ENCODE measurements at regions not wholly inside any gene's neighbourhood (a gene's known extent, or its start where the extent isn't known, plus 50 kb on each side); places are given as distances from the start of the nearest gene placed in this dataset.

DNA sequence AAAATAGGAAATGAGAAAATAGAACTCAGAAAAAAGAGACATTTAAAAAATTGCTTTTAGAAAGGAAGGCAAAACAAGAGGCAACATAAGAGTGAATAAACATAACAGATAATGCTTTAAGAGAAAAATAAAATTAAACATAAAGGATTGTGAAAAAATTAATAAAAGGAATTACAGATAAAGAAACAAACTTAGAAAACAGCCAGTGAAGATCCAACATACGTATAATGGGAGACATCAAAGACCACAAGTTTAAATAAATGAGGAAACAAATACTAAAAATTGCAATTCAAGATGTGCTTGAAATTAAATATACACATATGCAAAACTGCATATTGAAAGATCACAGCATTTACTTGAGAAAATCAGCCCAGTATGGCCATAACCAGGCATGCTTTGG lies 448.9 kb downstream of the NBAS start:
- Histone ChIP-seq H3K27ac (no peak overlapping the region), H3K9me3 (peaks cover 25% of the 10 kb centered on the region), H3K4me3 (no peak overlapping the region), H3K4me1 (no peaks in the 10 kb centered on the region), H3K27me3 (ENCODE audit: insufficient read depth in 3 of 3, low read length in 2 of 3) (no peaks in the 10 kb centered on the region), H3K36me3 (ENCODE audit: insufficient read depth in 1 of 2, low read depth in 1 of 2) (no peaks in the 10 kb centered on the region)
- 95 to 98% (median 97%) methylated on average over 1 of the region's 1 CpG for WGBS, 3 donors
- no peak for DNase-seq
- no peak for ATAC-seq
- intact Hi-C loops (cut with DNase I): no loop called here
- TF ChIP-seq, protein P1, sequence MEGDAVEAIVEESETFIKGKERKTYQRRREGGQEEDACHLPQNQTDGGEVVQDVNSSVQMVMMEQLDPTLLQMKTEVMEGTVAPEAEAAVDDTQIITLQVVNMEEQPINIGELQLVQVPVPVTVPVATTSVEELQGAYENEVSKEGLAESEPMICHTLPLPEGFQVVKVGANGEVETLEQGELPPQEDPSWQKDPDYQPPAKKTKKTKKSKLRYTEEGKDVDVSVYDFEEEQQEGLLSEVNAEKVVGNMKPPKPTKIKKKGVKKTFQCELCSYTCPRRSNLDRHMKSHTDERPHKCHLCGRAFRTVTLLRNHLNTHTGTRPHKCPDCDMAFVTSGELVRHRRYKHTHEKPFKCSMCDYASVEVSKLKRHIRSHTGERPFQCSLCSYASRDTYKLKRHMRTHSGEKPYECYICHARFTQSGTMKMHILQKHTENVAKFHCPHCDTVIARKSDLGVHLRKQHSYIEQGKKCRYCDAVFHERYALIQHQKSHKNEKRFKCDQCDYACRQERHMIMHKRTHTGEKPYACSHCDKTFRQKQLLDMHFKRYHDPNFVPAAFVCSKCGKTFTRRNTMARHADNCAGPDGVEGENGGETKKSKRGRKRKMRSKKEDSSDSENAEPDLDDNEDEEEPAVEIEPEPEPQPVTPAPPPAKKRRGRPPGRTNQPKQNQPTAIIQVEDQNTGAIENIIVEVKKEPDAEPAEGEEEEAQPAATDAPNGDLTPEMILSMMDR (IDR thresholded peaks at IDR 0.05): no peak

GRCh38 chr2:15115776-15116175 lies 445.4 kb downstream of the NBAS start:
- no peak overlapping the region for H3K4me3 ChIP-seq
- H3K36me3 ChIP-seq (ENCODE audit: insufficient read depth in 1 of 2, low read depth in 1 of 2): no peaks in the 10 kb centered on the region
- TF ChIP-seq, protein P1 (IDR thresholded peaks at IDR 0.05): no peak
- H3K9me3 ChIP-seq: peaks cover 25% of the 10 kb centered on the region
- no peaks in the 10 kb centered on the region for H3K27me3 ChIP-seq (ENCODE audit: insufficient read depth in 3 of 3, low read length in 2 of 3)
- no peak overlapping the region for H3K27ac ChIP-seq
- H3K4me1 ChIP-seq: no peaks in the 10 kb centered on the region
- DNase-seq: no peak
- ATAC-seq: no peak
- intact Hi-C loops (cut with DNase I): no loop called here

DNA sequence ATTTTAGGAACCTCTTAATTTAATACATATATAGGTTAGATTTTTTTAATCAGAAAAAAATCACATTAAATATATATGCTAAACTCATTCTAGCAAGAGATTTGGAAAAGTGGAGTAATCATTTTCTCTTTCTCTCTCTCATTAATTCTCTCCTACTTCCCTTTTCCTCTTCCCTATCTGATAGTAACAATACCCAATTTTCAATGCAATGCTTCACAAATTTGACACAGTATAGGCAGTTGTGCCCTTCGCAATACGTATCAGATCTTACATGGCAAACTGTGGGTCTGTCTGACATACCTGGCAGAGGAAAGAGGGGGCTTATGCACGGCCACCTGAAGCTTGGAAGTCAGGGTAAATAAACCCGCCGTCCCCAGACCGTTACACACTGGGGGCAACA lies 444.3 kb downstream of the NBAS start:
- WGBS, 3 donors: 91 to 94% (median 92%) methylated on average over 6 of the region's 6 CpGs
- TF ChIP-seq, protein P1 (IDR thresholded peaks at IDR 0.05): no peak
- intact Hi-C loops (cut with DNase I): no loop called here

More for the DNA sequence above, 444.3 kb downstream of the NBAS start:
- Histone ChIP-seq H3K36me3 (ENCODE audit: insufficient read depth in 1 of 2, low read depth in 1 of 2) (no peaks in the 10 kb centered on the region), H3K4me1 (no peaks in the 10 kb centered on the region), H3K27me3 (ENCODE audit: insufficient read depth in 3 of 3, low read length in 2 of 3) (no peaks in the 10 kb centered on the region), H3K9me3 (peaks cover 19% of the 10 kb centered on the region), H3K27ac (no peak overlapping the region), H3K4me3 (no peak overlapping the region)
- no peak for ATAC-seq
- DNase-seq: no peak

Data from psoas muscle (tissue), 7 donors.